Body of pancreas (tissue), 4 donors: ENCODE measurements at regions not wholly inside any gene's neighbourhood (a gene's known extent, or its start where the extent isn't known, plus 50 kb on each side); places are given as distances from the start of the nearest gene placed in this dataset.
"Not testable (repeated sequence)": the region's sequence is repeated elsewhere in the genome, so short reads cannot be mapped to it uniquely, and the experiment has no call there.

Experiments
- POLR2A ChIP-seq, 3 donors: fragments of 450-650 bp; IDR thresholded peaks; one replicate each; pipeline ENCODE4 v1.6.1; 2016; ENCODE audit warnings: antibody characterized with exemption in 3 of 3, mild to moderate bottlenecking in 2 of 3
- TF ChIP-seq, protein P1 (sequence below), 7 experiments: fragments of 450-650 bp in 4 of 7; fragments of 200-600 bp in 3 of 7; sonication (generic) in 3 of 7; IDR thresholded peaks; one replicate each; pipeline ENCODE4 v1.5.1; 2016 to 2019; ENCODE audit warnings: antibody characterized with exemption in 7 of 7

DNA sequence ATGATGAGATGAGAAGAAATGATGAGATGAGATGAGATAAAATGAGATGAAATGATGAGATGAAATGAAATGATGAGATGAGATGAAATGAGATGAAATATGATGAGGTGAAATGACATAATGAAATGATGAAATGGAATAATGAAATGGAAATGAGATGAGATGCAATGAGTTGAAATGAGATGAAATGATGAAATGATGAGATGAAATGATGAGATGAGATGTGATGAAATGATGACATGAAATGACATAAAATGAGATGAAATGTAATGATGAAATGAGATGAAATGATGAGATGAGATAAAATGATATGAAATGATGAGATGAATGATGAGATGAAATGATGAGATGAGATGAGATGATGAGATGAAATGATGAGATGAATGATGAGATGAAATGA lies 338.6 kb upstream of the PLGLB1 start:
- TF ChIP-seq, protein P1, sequence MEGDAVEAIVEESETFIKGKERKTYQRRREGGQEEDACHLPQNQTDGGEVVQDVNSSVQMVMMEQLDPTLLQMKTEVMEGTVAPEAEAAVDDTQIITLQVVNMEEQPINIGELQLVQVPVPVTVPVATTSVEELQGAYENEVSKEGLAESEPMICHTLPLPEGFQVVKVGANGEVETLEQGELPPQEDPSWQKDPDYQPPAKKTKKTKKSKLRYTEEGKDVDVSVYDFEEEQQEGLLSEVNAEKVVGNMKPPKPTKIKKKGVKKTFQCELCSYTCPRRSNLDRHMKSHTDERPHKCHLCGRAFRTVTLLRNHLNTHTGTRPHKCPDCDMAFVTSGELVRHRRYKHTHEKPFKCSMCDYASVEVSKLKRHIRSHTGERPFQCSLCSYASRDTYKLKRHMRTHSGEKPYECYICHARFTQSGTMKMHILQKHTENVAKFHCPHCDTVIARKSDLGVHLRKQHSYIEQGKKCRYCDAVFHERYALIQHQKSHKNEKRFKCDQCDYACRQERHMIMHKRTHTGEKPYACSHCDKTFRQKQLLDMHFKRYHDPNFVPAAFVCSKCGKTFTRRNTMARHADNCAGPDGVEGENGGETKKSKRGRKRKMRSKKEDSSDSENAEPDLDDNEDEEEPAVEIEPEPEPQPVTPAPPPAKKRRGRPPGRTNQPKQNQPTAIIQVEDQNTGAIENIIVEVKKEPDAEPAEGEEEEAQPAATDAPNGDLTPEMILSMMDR (IDR thresholded peaks at IDR 0.05) = not testable (repeated sequence)
- TF ChIP-seq POLR2A (IDR thresholded peaks at IDR 0.05) = not testable (repeated sequence)
